HepG2 (cell line): ENCODE measurements at regions not wholly inside any gene's neighbourhood (a gene's known extent, or its start where the extent isn't known, plus 50 kb on each side); places are given as distances from the start of the nearest gene placed in this dataset.
"Not testable (repeated sequence)": the region's sequence is repeated elsewhere in the genome, so short reads cannot be mapped to it uniquely, and the experiment has no call there.

ENCODE experiments used
- ATF4 ChIP-seq, 2 experiments: fragments of 450-650 bp in 1 of 2; sonication (generic) in 1 of 2; formaldehyde crosslinking; IDR thresholded peaks; 2 replicates each; pipeline versions ENCODE4 v1.5.0 to v1.8.0; 2020 to 2022; ENCODE audit warnings: mild to moderate bottlenecking in 1 of 2, missing genetic modification reagents in 1 of 2
- CBX5 ChIP-seq: sonication (generic); formaldehyde crosslinking; IDR thresholded peaks from 2 replicates; pipeline ENCODE4 v1.4.0; 2020; ENCODE audit warnings: missing genetic modification reagents, borderline replicate concordance
- CEBPB ChIP-seq: IDR thresholded peaks from 2 replicates; pipeline ENCODE4 v1.6.1; 2011; ENCODE audit warnings: low read depth, low read length, improper control_type of control experiment, borderline replicate concordance
- DDIT3 ChIP-seq: sonication (generic); formaldehyde crosslinking; IDR thresholded peaks from 2 replicates; pipeline ENCODE4 v1.4.0; 2020; ENCODE audit warnings: mild to moderate bottlenecking, missing genetic modification reagents
- HNRNPH1 ChIP-seq: fragments of 200-400 bp; formaldehyde crosslinking; optimal IDR thresholded peaks from 2 replicates; pipeline ENCODE3; 2017; ENCODE audit warnings: mild to moderate bottlenecking, low read depth, low read length
- MYNN ChIP-seq: sonication (generic); formaldehyde crosslinking; IDR thresholded peaks from 2 replicates; pipeline ENCODE4 v1.4.0; 2020; ENCODE audit warnings: mild to moderate bottlenecking, low read depth, missing genetic modification reagents
- NR2C2 ChIP-seq: sonication (generic); formaldehyde crosslinking; IDR thresholded peaks from 2 replicates; pipeline ENCODE4 v1.4.0; 2020; ENCODE audit warnings: missing genetic modification reagents, mild to moderate bottlenecking, moderate library complexity, borderline replicate concordance
- POLR2AphosphoS5 ChIP-seq: IDR thresholded peaks from 2 replicates; pipeline ENCODE4 v1.6.1; 2012; ENCODE audit warnings: low read depth, low read length
- PRDM4 ChIP-seq: sonication (generic); formaldehyde crosslinking; IDR thresholded peaks from 2 replicates; pipeline ENCODE4 v1.9.0; 2021; ENCODE audit warnings: missing genetic modification reagents, borderline replicate concordance
- RAD21 ChIP-seq: fragments of 450-650 bp; formaldehyde crosslinking; IDR thresholded peaks from 2 replicates; pipeline ENCODE4 v1.5.0; 2020; ENCODE audit warnings: mild to moderate bottlenecking
- REST ChIP-seq, 2 experiments: IDR thresholded peaks; 2 replicates each; pipeline ENCODE4 v1.6.1; 2011 to 2012; ENCODE audit warnings: low read length in 2 of 2, borderline replicate concordance in 1 of 2, low read depth in 1 of 2, mild to moderate bottlenecking in 1 of 2, moderate library complexity in 1 of 2
- SATB2 ChIP-seq: sonication (generic); formaldehyde crosslinking; IDR thresholded peaks from 2 replicates; pipeline ENCODE4 v1.5.0; 2020; ENCODE audit warnings: missing genetic modification reagents
- ZBTB2 ChIP-seq: sonication (generic); formaldehyde crosslinking; IDR thresholded peaks from 2 replicates; pipeline ENCODE4 v1.8.0; 2022; ENCODE audit warnings: low read depth, missing genetic modification reagents
- ZFP37 ChIP-seq: sonication (generic); formaldehyde crosslinking; IDR thresholded peaks from 2 replicates; pipeline ENCODE4 v1.4.0; 2020; ENCODE audit warnings: missing genetic modification reagents, borderline replicate concordance

- not testable (repeated sequence) for TF ChIP-seq POLR2AphosphoS5; NR2C2 (CRISPR knock-in tag); CBX5 (CRISPR knock-in tag); MYNN (CRISPR knock-in tag); DDIT3; ZBTB2 (CRISPR knock-in tag); REST (IDR thresholded peaks at IDR 0.05; ENCODE audit: borderline replicate concordance in 1 of 2, low read depth in 1 of 2, low read length in 2 of 2); SATB2 (CRISPR knock-in tag); PRDM4 (CRISPR knock-in tag); HNRNPH1; ATF4 (CRISPR knock-in tag; IDR thresholded peaks at IDR 0.05); RAD21 (CRISPR knock-in tag); ZFP37; CEBPB
Observed at GRCh38 chr10:93232159-93232558, 158.5 kb downstream of the CYP26A1 start.
